GM18858 (cell line): ENCODE measurements at regions not wholly inside any gene's neighbourhood (a gene's known extent, or its start where the extent isn't known, plus 50 kb on each side); places are given as distances from the start of the nearest gene placed in this dataset.
"Not testable (repeated sequence)": the region's sequence is repeated elsewhere in the genome, so short reads cannot be mapped to it uniquely, and the experiment has no call there.

ENCODE experiments used
- ATAC-seq: cut with Tn5 transposase; IDR thresholded peaks from one replicate; pipeline ENCODE4 v1.9.1; 2021; ENCODE audit not compliant: unreplicated experiment

DNA sequence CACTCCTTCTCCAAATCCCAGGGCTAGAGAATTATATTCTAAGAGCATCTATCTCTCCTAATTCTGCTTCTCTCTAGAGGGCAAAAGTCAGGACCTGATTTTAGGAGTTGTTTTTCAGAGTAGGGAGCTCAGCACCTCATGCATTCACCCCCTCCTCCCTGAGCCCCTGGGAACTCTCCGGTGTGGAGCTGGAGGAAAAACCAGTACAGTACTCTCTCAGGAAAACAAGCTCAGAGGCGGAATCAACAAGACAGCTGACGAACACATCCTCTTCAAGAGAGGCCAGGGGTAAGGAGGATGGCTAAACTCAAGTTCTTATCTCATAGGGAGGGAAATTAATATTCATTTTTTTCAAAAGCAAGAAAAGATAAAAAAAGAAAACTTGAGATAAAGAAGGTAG lies 120.1 kb upstream of the CDYL start:
- ATAC-seq, result no peak

DNA sequence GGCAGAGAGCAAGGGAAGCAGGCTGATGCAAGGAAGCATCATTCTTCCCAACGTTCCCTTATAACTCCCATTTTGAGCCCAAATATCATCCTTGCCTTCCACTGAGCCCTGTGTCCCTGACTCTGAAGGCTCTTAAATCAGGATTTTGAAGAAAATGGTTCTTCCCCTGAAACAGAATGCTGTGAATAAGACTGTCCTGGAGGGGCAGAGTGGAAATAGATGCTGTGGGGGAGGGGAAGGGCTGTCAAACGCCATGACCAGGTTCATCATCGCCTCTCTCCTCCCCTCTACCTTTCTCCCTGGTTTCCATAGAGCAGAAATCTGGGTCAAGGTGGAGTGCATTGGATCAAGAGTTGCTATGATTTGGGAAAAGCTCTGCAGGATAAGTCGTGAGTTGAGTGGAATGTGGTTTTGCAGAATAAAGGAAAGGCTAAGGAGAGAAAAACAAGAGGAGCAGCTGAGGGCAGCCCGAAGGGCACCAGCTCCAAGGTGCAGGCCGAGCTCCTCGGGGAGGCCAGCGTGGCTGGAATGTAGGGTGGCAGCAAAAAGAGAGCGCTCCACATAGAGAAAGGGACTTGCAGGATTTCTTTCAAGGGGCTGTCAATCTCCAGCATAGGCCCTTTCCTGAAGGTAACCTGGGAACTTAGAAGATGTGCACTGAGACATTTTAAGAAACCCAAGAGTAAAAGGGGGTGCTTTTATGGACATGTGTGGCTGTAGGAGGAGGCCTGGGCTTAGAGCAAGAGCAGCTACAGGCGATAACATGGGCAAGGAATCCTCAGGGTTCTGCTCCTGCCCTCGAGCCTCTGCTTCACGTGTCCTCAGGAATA lies 120.8 kb upstream of the CDYL start:
- ATAC-seq, result no peak

DNA sequence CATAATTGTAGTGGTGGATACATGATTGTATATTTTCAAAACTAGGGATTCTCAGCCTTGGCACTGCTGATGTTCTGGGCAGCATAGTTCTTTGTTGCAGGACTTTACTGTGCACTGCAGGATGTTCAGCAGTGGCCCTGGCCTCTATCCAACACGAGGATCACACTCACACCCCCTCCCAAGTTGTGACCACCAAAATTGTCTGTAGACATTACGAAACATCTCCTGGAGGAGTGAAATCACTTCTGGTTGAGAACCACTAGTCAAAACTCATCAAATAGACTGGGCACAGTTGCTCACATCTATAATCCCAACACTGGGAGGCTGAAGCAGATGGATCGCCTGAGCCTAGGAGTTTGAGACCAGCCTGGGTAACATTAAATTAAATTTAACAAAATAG lies 123.1 kb upstream of the CDYL start:
- no peak for ATAC-seq

DNA sequence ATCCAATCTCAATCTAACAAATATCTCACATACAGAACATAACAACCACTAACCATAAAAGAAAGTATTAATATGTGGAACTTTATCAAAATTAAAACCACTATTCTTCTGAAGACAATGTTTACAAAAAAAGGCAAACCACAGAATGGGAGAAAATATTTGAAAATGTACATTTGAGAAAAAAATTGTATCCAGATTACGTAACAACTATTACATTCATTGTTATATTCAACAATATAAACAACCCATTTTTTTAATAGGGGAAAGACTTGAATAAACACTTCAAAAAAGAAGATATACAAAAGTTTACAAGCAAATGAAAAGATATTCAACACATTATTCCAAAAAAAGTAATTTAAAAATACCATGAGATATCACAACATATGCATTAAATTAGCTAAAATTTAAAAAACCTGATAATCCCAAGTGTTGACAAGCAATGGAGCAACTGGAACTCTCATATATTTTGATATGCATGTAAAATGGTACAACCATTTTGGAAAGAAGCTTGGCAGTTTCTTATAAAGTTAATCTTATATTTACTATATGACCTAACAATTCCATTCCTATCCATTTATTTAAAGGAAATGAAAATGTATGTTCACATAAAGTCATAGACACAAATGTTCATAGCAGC lies 124.3 kb upstream of the CDYL start:
- no peak for ATAC-seq

DNA sequence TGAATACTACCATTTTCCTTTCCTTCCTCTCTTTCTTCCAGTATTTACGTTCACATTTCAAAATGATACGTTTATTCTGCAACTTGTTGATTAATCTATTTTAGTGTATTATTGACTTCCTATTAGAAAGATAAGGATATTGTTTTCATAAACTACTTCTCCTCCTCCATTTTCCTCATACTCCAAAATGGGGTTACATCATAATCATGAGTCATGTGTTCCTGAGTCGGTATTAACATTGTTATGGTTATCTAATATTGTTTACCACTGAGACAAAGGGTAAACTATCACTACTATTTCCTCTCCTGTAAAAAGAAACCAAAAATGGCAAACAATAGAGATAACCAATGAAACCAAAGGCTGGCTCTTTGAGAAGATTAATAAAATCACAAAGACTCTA lies 126.5 kb upstream of the CDYL start:
- ATAC-seq, result no peak

DNA sequence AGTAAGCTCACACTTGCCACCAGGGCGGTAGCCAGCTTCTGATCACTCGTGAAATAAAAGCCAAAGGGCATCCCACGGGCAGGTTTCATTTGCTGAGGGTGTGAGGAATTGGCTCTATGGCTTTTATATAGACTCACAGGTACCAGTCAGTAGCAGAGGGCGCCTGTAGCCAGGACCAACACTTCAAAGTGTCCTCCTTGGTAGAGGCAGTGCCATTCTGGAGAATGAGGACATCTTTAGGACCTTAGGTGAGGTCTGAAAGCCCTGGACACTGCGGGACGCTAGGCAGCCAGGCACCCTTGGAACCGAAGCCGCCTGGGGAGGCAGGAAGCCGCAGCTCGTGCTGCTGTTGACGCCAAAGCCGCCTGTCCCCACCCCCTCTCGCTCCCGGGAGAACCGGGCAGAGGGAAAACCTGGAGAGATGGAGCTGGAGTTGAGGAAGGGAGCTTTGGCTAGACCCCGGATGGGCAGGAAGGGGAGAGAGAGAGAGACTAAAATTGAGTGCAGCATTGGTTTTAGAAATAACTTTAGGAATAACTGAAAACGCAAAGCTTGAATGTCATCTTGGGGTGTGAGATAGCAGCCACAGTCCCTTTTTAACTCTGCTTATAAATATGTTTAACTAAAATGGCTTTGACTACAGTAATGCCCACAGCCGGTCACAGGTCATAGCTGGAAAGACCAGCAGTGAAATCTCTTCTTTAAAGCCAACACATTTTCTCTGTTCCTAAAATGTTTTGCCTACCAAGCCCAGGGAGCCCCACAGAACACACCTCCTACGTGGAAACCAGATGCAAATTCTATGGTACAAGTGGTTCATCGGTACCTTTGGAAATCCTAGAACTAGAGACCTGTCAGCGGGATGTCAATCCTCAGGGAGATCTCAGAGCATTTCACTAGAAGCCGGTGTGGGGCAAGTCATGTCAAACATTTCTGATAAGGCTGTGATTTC lies 128.5 kb upstream of the CDYL start:
- no peak for ATAC-seq

DNA sequence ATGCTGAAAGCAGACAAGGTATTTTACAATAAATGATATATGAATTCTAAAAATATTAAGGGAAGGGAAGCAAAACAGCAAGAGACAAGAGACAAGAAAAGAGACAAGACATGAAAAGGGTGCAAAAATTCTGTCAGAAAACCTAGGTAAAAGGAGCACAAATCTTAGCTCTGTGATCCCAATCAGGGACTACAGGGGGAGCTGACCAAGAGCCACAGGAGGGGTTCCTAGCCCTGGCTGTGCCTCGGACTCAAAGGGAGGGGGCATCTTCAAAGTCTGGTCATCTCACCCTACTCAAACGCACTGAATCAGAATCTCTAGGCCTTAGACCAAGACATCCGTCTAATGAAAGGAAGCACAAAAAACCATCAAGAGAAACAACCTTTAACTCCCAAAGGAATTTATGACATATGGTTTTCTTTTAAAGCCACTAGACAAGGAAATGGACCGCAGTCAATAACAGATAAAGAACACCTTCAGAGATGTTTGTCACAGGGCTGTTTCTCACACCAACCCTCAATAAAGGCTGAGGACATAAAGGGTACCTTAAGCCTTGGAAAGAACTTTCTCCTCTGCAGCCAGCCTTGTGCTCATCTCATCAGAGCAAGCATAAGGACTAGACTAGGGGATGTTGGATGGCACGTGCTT lies 130.4 kb upstream of the CDYL start:
- ATAC-seq, result no peak

DNA sequence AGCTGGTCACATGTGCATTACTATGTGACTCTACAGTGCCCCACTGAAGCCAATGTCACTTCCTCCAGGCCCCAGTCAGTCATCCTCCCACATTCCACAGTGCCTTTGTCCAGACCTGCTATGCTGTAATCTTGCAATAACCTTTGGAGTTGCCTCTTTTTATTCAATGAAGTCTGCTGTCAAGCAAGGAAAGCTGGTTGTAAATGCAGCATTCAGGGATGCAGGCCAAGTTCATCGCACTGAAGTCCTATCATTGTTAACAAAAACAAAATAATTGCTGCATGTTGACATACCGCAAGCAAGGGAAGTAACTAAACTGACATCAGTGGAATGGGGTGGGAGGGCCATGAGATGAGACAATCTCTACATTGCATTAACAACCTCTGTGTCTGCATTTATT lies 131.2 kb upstream of the CDYL start:
- ATAC-seq, result no peak

DNA sequence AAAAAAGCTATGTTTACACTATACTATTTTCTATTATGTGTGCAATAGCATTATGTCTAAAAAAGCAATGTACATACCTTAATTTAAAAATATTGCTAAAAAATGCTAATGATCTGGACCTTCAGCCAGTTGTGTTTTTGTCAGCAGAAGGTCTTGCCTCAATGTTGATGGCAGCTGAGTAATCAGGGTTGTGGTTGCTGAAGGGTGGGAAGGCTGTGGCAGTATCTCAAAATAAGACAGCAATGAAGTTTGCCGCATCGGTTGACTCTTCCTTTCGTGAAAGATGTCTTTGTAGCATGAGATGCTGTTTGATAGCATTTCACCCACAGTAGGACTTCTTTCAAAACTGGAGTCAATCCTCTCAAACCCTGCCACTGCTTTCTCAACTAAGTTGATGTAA lies 134.7 kb upstream of the CDYL start:
- ATAC-seq, result no peak

DNA sequence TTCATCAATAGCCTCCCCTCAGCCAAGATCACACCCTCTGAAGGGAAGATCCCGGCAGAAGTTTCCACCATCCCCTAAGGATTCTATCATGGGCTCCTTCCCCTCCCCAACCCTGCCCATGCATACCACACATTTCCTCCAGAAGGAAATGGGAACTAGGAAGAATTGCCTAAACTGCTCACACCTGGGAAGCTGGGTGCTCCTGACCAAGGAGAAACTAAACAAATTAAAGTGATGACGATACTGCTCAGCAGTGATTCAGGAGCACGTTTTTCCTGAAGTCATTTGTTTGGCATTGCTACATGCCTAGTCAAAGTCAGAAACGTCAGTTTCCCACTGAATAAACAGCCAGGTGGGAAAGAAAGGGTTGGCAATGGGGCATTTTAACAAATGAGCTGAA lies 136.1 kb upstream of the CDYL start:
- no peak for ATAC-seq

DNA sequence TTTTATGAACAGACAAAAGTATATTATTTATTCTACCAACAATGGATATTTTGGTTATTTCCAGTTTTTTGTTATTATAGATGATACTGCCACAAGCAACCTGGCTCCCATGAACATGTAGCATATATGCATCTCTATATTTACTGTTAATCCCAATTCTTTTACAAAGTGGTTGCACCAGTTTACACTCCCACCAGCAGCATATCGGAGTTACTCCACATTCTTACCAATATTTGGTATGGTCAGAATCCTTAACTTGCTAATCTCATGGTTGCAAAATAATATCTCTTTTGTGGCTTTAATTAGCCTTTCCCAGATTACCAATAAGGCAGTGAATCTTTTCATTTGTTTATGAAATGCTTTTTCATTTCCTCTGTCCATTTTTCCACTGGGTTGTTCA lies 137.6 kb upstream of the CDYL start:
- no peak for ATAC-seq

DNA sequence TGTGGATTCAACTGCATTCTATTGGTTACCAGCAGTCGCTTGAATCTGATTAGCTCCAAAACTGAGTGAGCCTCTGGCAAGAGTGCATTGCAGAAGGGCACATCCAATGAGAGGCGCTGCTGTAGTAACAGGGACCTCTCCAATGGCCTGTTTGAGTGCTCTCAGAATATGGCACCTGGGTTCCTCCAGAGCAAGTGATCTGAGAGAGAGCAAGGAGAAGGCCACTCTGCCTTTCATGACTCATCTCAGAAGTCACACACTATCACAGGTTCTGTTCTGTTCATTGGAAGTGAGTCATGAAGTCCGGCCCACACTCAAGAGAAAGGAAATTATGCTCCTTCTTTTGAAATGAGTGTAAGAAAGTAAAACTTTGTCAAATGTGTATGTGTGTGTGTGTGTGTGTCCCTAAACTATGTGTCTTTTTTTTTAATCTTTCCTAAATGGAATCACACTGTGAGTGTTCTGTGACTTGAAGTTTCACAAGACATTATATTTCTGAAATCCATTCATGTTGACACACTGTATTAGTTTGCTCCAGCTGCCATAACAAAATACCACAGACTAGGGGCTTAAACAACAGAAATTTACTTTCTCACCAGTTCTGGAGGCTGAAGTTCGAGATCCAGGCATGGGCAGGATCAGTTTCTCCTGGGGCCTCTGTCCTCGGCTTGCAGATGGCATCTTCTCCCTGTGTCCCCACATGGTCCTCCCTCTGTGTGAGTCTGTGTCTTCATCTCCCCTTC lies 138.3 kb upstream of the CDYL start:
- peak; percentile 83 for ATAC-seq

DNA sequence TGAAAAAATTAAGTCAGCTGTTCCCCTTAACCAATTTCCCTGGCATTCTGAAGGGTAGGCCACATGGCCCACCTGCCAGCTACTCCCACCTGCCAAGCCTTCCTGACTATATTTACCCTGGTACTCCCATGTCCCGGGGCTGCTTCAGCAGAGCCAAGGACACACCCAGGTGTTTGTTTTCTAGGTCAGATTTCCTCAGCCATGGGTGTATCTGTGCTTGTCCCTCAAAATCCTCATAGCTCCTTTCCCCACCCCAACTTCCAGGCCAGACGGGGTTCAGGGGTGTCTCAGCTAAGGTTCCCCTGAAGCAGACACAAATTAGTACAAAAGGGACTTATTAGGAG lies 139.4 kb upstream of the CDYL start:
- ATAC-seq, result no peak

DNA sequence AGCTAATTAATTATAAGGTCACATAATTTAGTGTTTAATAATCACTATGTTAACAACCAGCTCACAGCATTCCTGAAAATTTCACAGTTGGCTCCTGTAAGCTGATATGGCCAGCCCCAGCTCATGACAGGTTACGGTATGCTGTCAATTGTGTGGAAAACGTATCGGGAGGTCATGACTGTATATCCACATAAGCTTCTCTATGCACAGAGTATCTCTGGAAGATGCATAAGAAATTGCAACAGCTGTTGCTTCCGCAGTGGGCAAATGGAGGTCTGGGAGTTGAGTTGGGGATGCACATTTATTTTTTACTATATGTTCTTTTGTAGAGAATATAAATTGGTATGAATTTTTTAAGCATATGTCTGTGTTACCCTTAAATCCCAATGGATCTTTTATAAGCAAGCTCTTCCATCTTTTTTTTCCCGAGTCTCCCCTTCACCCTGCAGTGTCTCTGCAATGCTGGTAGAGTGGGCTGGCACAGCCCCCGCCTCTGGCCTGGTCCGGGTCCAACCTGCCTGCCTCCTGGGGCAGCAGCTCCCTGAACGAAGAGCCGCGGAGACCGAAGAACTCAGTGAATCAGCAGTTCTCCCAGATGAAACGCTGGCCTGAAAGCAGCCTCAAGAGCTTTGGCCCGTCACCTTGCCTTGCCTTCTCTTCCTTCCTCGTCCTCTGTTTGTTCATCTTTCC lies 139.9 kb upstream of the CDYL start:
- ATAC-seq, result no peak

DNA sequence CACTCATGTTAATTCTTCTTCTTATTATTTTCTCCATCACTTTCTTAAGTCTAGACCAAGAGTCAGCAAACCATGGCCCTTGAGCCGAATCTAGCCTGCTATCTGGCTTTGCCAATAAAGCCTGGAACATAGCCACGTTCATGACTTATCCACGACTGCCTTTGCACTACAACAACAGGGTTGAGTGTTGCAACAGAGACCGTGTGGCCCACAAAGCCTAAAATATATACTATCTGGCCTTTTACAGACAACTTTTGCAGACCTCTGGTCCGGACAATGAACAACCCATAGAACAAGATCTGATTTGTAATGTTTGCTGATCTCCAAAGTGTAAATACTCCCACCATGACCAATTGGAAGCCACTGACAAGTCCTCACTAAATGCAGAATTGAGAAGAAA lies 140.5 kb upstream of the CDYL start:
- no peak for ATAC-seq

DNA sequence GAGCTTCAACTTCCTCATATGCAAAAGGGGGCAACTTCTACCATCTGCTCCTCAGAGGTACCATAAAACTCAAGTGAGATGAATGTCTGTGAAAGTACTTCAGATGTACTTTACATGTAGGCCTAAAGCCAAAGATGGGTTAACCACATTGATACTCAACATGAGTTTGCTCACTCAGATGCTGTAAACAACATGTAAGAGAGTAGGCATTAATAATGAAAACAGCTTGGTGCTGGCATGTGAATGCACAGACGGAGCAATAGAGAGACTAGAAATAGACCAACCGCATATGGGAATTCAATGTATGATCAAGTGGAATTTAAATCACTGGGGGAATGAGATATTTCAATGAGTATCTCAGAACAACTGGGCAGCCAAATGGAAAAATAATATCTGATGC lies 143.8 kb upstream of the CDYL start:
- ATAC-seq, result no peak

DNA sequence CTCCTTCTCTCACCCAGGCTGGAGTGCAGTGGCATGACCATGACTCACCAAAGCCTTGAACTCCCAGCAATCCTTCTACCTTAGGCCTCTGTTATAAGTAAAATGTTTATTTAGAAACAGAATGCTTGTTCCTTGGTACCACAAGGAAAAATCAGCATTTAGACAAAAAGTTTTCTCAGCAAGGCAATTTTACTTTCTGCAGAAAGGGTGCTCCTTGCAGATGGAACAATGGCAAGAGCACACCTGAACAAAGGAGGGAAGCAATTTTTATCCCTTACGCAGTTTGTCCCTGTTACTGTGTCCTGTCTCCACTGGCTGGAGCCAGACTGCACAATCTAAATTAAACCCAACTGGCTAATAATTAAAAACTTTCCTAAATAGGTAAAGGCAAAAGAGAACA lies 146.4 kb upstream of the CDYL start:
- not testable (repeated sequence) for ATAC-seq

DNA sequence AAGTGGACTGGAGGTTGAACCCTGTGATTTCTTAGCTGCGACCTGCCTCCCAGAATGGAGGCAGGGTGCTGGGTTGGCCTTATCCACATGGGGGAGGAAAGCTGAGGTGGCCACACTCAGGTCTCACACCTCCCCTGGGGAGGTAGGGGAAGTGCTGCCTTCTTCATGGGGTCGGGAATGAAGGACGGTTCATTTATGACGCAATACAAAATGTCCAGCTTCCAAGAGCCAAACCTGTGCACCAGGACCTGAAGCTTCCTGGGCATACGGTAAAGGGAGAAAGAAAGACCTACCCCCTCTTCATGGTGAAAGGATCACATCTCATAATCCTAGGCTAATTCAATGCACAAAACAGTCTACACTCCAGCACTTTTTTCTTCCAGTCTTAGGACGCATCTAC lies 150.6 kb upstream of the CDYL start:
- ATAC-seq, result no peak

DNA sequence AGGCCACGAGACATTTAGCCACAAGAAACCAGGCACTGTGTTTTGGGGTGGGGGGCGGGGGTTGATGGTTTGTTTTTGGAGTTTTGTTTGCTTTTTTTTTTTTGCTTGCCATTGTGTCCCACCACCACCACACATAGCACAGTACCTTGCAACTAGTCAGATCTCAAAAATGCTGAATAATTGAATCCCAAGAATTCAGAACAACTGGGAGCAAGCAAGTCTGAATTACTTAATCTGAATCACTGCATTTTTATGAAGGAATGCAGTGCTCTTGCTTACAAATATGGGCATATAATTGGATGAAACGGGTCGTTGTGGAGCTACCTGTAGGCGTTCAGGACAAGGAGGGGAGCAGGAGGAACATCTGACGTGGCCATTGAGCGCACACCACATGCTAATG lies 151.5 kb upstream of the CDYL start:
- no peak for ATAC-seq
